GM21381 (cell line): ENCODE measurements at regions not wholly inside any gene's neighbourhood (a gene's known extent, or its start where the extent isn't known, plus 50 kb on each side); places are given as distances from the start of the nearest gene placed in this dataset.
"Not testable (repeated sequence)": the region's sequence is repeated elsewhere in the genome, so short reads cannot be mapped to it uniquely, and the experiment has no call there.

Source experiments
- ATAC-seq: cut with Tn5 transposase; IDR thresholded peaks from one replicate; pipeline ENCODE4 v1.9.1; 2021; ENCODE audit warnings: mild to moderate bottlenecking, moderate library complexity; ENCODE audit not compliant: unreplicated experiment

GRCh38 chr10:81386817-81387216 is 488.2 kb upstream of the NRG3 start:
- ATAC-seq, result no peak

GRCh38 chr10:81403451-81403850 is 471.5 kb upstream of the NRG3 start:
- ATAC-seq, result no peak

- ATAC-seq, result no peak
Observed at GRCh38 chr10:81405399-81405798, 469.6 kb upstream of the NRG3 start.

GRCh38 chr10:81414038-81414437 is 461.0 kb upstream of the NRG3 start:
- ATAC-seq, result no peak

GRCh38 chr10:81426722-81427121 is 448.3 kb upstream of the NRG3 start:
- no peak for ATAC-seq

GRCh38 chr10:81428456-81429134 is 446.4 kb upstream of the NRG3 start:
- ATAC-seq, result no peak

- no peak for ATAC-seq
Observed at GRCh38 chr10:81439445-81439844, 435.5 kb upstream of the NRG3 start.

GRCh38 chr10:81441624-81442023 is 433.4 kb upstream of the NRG3 start:
- not testable (repeated sequence) for ATAC-seq

- no peak for ATAC-seq
Observed at GRCh38 chr10:81444242-81444929, 430.6 kb upstream of the NRG3 start.

- ATAC-seq, result no peak
Observed at GRCh38 chr10:81450651-81451050, 424.3 kb upstream of the NRG3 start.

GRCh38 chr10:81472927-81473470 is 402.0 kb upstream of the NRG3 start:
- no peak for ATAC-seq

- no peak for ATAC-seq
Observed at GRCh38 chr10:81473755-81474154, 401.2 kb upstream of the NRG3 start.

GRCh38 chr10:81479316-81479715 is 395.7 kb upstream of the NRG3 start:
- ATAC-seq, result no peak

- no peak for ATAC-seq
Observed at GRCh38 chr10:81496626-81497025, 378.4 kb upstream of the NRG3 start.

GRCh38 chr10:81498011-81498551 is 376.9 kb upstream of the NRG3 start:
- ATAC-seq, result no peak

GRCh38 chr10:81502677-81503359 is 372.2 kb upstream of the NRG3 start:
- no peak for ATAC-seq

- ATAC-seq, result not testable (repeated sequence)
Observed at GRCh38 chr10:81505777-81506176, 369.2 kb upstream of the NRG3 start.

GRCh38 chr10:81514811-81515210 is 360.2 kb upstream of the NRG3 start:
- no peak for ATAC-seq

- no peak for ATAC-seq
Observed at GRCh38 chr10:81520688-81521087, 354.3 kb upstream of the NRG3 start.

- ATAC-seq, result no peak
Observed at GRCh38 chr10:81524467-81524866, 350.5 kb upstream of the NRG3 start.

- ATAC-seq, result no peak
Observed at GRCh38 chr10:81532403-81532802, 342.6 kb upstream of the NRG3 start.
